PC-3 (cell line): ENCODE measurements at regions not wholly inside any gene's neighbourhood (a gene's known extent, or its start where the extent isn't known, plus 50 kb on each side); places are given as distances from the start of the nearest gene placed in this dataset.

ENCODE experiments used
- ATAC-seq: fragments of 200-7000 bp; cut with Tn5 transposase; 2 replicates; pipeline ENCODE4 v1.9.1; 2020; ENCODE audit warnings: mild to moderate bottlenecking, moderate library complexity
- BruUV-seq: library from RNA; stranded (reverse); fragments of 400-500 nt; replicated peaks from 2 replicates; lab custom pipeline; 2021; lab: Mats Ljungman, UMichigan
- CTCF ChIA-PET: fragments of 300-600 bp; sonication (Branson Sonifier 250); formaldehyde crosslinking; loops from one replicate; lab custom pipeline; 2022; ENCODE audit warnings: antibody characterized with exemption; lab: Charles Lee
- POLR2A ChIA-PET: fragments of 300-600 bp; sonication (Branson Sonifier 250); formaldehyde crosslinking; loops from one replicate; lab custom pipeline; 2022; ENCODE audit warnings: antibody characterized with exemption; ENCODE audit not compliant: unreplicated experiment; lab: Charles Lee
- DNase-seq: peaks from one replicate; pipeline ENCODE4 v3.0.0-alpha.2; 2015
- H2AFZ ChIP-seq: fragments of 300-600 bp; sonication (generic); 2 replicates; pipeline ENCODE4 v1.6.0; 2016; ENCODE audit warnings: antibody characterized with exemption, low read length
- H3F3A ChIP-seq: fragments of 300-600 bp; sonication (generic); one replicate; pipeline ENCODE4 v1.6.0; 2017; ENCODE audit warnings: antibody characterized with exemption, low read length, control low read depth, mild to moderate bottlenecking; ENCODE audit not compliant: unreplicated experiment
- H3K27ac ChIP-seq: fragments of 300-600 bp; sonication (generic); 2 replicates; pipeline ENCODE4 v1.5.1; 2016; ENCODE audit warnings: mild to moderate bottlenecking, low read length
- H3K27me3 ChIP-seq: fragments of 300-600 bp; sonication (generic); 2 replicates; pipeline ENCODE4 v1.6.1; 2016; ENCODE audit warnings: low read length, mixed read lengths
- H3K36me3 ChIP-seq: fragments of 300-600 bp; sonication (generic); 2 replicates; pipeline ENCODE4 v1.6.1; 2016; ENCODE audit warnings: low read depth, mixed run types, low read length, mixed read lengths
- H3K4me1 ChIP-seq: fragments of 300-600 bp; sonication (generic); 2 replicates; pipeline ENCODE4 v1.5.1; 2016; ENCODE audit warnings: low read length; ENCODE audit not compliant: insufficient read depth
- H3K4me2 ChIP-seq: fragments of 300-600 bp; sonication (generic); 2 replicates; pipeline ENCODE4 v1.6.0; 2016; ENCODE audit warnings: low read length
- H3K4me3 ChIP-seq: fragments of 300-600 bp; sonication (generic); 2 replicates; pipeline ENCODE4 v1.5.1; 2016; ENCODE audit warnings: mild to moderate bottlenecking, low read length, mixed read lengths
- H3K79me2 ChIP-seq: fragments of 300-600 bp; sonication (generic); 2 replicates; pipeline ENCODE4 v1.6.1; 2017; ENCODE audit warnings: low read length, mixed read lengths
- H3K9ac ChIP-seq: fragments of 300-600 bp; sonication (generic); 2 replicates; pipeline ENCODE4 v1.6.0; 2016; ENCODE audit warnings: mild to moderate bottlenecking, low read length
- H3K9me2 ChIP-seq: fragments of 300-600 bp; sonication (generic); replicated peaks from 2 replicates; pipeline ENCODE4 v1.6.1; 2016; ENCODE audit warnings: mixed run types, low read length, mixed read lengths
- H3K9me3 ChIP-seq: fragments of 300-600 bp; sonication (generic); 2 replicates; pipeline ENCODE4 v1.6.1; 2016; ENCODE audit warnings: low read length, mixed read lengths
- H4K20me1 ChIP-seq: fragments of 300-600 bp; sonication (generic); 2 replicates; pipeline ENCODE4 v1.6.1; 2016; ENCODE audit warnings: low read length, mixed read lengths
- EZH2 ChIP-seq: fragments of 300-600 bp; sonication (generic); IDR thresholded peaks from one replicate; pipeline ENCODE4 v1.6.1; 2017; ENCODE audit warnings: antibody characterized with exemption, mild to moderate bottlenecking, low read length; ENCODE audit not compliant: unreplicated experiment
- EZH2phosphoT487 ChIP-seq: fragments of 300-600 bp; sonication (generic); IDR thresholded peaks from 2 replicates; pipeline ENCODE4 v1.6.1; 2018; ENCODE audit warnings: mild to moderate bottlenecking, antibody characterized with exemption, low read length, borderline replicate concordance
- intact Hi-C: fragments of 100-400 bp; cut with micrococcal nuclease; formaldehyde crosslinking; loops from 2 replicates; pipeline ENCODE4 v1.9.0; 2023
- TF ChIP-seq, protein P1 (sequence below): fragments of 300-600 bp; sonication (generic); conservative IDR thresholded peaks from 2 replicates; pipeline ENCODE4 v1.5.1; 2017; ENCODE audit warnings: antibody characterized with exemption, low read depth, mild to moderate bottlenecking, low read length

DNA sequence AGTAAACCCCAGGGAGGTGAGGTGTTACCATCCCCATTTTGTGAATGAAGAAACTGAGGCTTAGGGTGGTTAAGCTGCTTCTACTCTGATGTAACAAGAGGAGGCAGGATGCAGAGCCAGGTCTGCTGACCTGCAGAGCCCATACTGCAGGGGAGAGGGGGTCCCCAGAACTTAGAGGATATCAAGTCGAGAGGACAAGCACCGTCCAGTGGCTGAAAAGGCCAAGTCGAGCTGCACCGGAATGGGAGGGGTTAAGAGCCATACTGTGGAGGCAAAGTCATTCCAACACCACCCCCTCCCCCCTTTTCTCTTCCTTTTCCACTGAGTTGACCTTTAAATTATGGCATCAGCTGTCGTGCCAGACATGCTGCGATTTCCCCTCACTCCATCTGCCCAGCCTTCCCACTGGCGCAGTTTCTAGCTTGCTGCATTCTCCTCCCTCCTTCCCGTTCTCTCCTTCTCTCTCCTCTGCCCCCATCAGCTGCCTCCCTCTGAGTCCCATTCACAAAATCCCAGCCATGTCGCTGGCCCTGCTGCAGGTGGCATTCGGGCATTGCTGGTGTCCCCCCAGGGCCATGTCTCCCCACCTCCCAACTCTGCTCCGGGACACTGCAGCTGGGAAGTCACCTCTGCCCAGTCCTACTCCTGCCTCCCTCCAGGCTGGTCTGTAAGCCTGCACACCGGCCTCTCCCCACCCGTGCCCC lies 346.9 kb downstream of the DYSF start:
- CTCF ChIA-PET, result no interaction called here
- POLR2A ChIA-PET, result no interaction called here
- intact Hi-C loops, result no loop called here

GRCh38 chr2:71799013-71799575 lies 345.7 kb downstream of the DYSF start:
- DNase-seq (no peak), ATAC-seq (no peak)
- no peak overlapping the region for H3K4me2 ChIP-seq
- H3K9me2 ChIP-seq, result no peaks in the 10 kb centered on the region
- CTCF ChIA-PET, result interaction anchor here (0.6 to 1.1 kb wide), 4 partner anchors 15 to 351 kb away, joined by 3 to 4 read pairs (median 3); no protein-coding TSS in a partner anchor
- no peak overlapping the region for H3K9ac ChIP-seq
- no TSS peak for BruUV-seq
- H3K79me2 ChIP-seq, result no peaks in the 10 kb centered on the region
- no peak overlapping the region for H3K4me3 ChIP-seq
- H4K20me1 ChIP-seq, result no peaks in the 10 kb centered on the region
- TF ChIP-seq EZH2, result no peak
- TF ChIP-seq EZH2phosphoT487, result no peak
- TF ChIP-seq, protein P1, sequence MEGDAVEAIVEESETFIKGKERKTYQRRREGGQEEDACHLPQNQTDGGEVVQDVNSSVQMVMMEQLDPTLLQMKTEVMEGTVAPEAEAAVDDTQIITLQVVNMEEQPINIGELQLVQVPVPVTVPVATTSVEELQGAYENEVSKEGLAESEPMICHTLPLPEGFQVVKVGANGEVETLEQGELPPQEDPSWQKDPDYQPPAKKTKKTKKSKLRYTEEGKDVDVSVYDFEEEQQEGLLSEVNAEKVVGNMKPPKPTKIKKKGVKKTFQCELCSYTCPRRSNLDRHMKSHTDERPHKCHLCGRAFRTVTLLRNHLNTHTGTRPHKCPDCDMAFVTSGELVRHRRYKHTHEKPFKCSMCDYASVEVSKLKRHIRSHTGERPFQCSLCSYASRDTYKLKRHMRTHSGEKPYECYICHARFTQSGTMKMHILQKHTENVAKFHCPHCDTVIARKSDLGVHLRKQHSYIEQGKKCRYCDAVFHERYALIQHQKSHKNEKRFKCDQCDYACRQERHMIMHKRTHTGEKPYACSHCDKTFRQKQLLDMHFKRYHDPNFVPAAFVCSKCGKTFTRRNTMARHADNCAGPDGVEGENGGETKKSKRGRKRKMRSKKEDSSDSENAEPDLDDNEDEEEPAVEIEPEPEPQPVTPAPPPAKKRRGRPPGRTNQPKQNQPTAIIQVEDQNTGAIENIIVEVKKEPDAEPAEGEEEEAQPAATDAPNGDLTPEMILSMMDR, result no peak
- peaks cover 14% of the 10 kb centered on the region for H3K4me1 ChIP-seq
- no peak overlapping the region for H2AFZ ChIP-seq
- intact Hi-C loops, result loop anchor here (2.0 to 10.0 kb wide), 4 partner anchors 76 to 776 kb away; no protein-coding TSS in a partner anchor
- H3K9me3 ChIP-seq, result no peaks in the 10 kb centered on the region
- H3F3A ChIP-seq, result no peaks in the 10 kb centered on the region
- no peaks in the 10 kb centered on the region for H3K36me3 ChIP-seq
- H3K27ac ChIP-seq, result no peak overlapping the region
- H3K27me3 ChIP-seq, result no peaks in the 10 kb centered on the region
- POLR2A ChIA-PET, result no interaction called here

More for the DNA sequence above, 346.9 kb downstream of the DYSF start:
- 0 out of 2 replicates have a peak, but pooled peaks cover 3% of the 10 kb centered on the region for H3K27me3 ChIP-seq
- no peaks in the 10 kb centered on the region for H3K9me2 ChIP-seq
- BruUV-seq, result no TSS peak
- H4K20me1 ChIP-seq, result no peaks in the 10 kb centered on the region
- H3K4me1 ChIP-seq, result peaks cover 10% of the 10 kb centered on the region
- H3K9ac ChIP-seq, result no peak overlapping the region
- DNase-seq (no peak), ATAC-seq (no peak)
- no peaks in the 10 kb centered on the region for H3K79me2 ChIP-seq
- H3K27ac ChIP-seq, result no peak overlapping the region
- TF ChIP-seq EZH2 (no peak), EZH2phosphoT487 (no peak)
- TF ChIP-seq, protein P1, result no peak
- no peak overlapping the region for H2AFZ ChIP-seq
- no peak overlapping the region for H3K4me3 ChIP-seq
- H3F3A ChIP-seq, result no peaks in the 10 kb centered on the region
- no peaks in the 10 kb centered on the region for H3K9me3 ChIP-seq
- H3K4me2 ChIP-seq, result no peak overlapping the region
- no peaks in the 10 kb centered on the region for H3K36me3 ChIP-seq
